Endodermal cell (in vitro differentiated cells): ENCODE measurements at regions not wholly inside any gene's neighbourhood (a gene's known extent, or its start where the extent isn't known, plus 50 kb on each side); places are given as distances from the start of the nearest gene placed in this dataset.

Source experiments
- DNase-seq: peaks from one replicate; pipeline ENCODE4 v3.0.0-alpha.2; 2017
- H3K27ac ChIP-seq: 2 replicates; pipeline ENCODE4 v1.5.1; 2013; ENCODE audit warnings: mild to moderate bottlenecking, low read depth, low read length, moderate library complexity
- H3K27me3 ChIP-seq: 2 replicates; pipeline ENCODE4 v1.6.1; 2013; ENCODE audit warnings: mild to moderate bottlenecking, low read length, moderate library complexity; ENCODE audit not compliant: insufficient read depth, control insufficient read depth, poor library complexity, severe bottlenecking
- H3K36me3 ChIP-seq: 2 replicates; pipeline ENCODE4 v1.7.0; 2013; ENCODE audit warnings: mild to moderate bottlenecking, low read length, moderate library complexity; ENCODE audit not compliant: control insufficient read depth, insufficient read depth
- H3K4me1 ChIP-seq: one replicate; pipeline ENCODE4 v1.7.0; 2013; ENCODE audit warnings: low read length; ENCODE audit not compliant: control insufficient read depth, insufficient read depth
- H3K4me3 ChIP-seq: 2 replicates; pipeline ENCODE4 v1.5.1; 2013; ENCODE audit warnings: mild to moderate bottlenecking, low read length, moderate library complexity
- H3K9ac ChIP-seq: 2 replicates; pipeline ENCODE4 v1.6.1; 2013; ENCODE audit warnings: mild to moderate bottlenecking, low read length, moderate library complexity; ENCODE audit not compliant: poor library complexity, severe bottlenecking; ENCODE audit errors: extremely low read depth
- H3K9me3 ChIP-seq: 2 replicates; pipeline ENCODE4 v1.6.1; 2013; ENCODE audit warnings: mild to moderate bottlenecking, low read length, moderate library complexity; ENCODE audit not compliant: control insufficient read depth
- H3K27ac Mint-ChIP-seq: 2 replicates; pipeline ENCODE4 v1.8.0; 2020; ENCODE audit warnings: mixed read lengths
- H3K27me3 Mint-ChIP-seq: 2 replicates; pipeline ENCODE4 v1.8.0; 2021; ENCODE audit warnings: mild to moderate bottlenecking, mixed read lengths; ENCODE audit not compliant: insufficient read depth
- H3K36me3 Mint-ChIP-seq: 2 replicates; pipeline ENCODE4 v1.8.0; 2020; ENCODE audit warnings: low read depth, mixed read lengths
- H3K4me1 Mint-ChIP-seq: 2 replicates; pipeline ENCODE4 v1.8.0; 2020; ENCODE audit warnings: mixed read lengths
- H3K4me3 Mint-ChIP-seq: 2 replicates; pipeline ENCODE4 v1.8.0; 2020; ENCODE audit warnings: mild to moderate bottlenecking, moderate library complexity, mixed read lengths
- H3K9me3 Mint-ChIP-seq: 2 replicates; pipeline ENCODE4 v1.8.0; 2020; ENCODE audit warnings: mild to moderate bottlenecking, mixed read lengths
- WGBS, 2 experiments: methylation state at CpG; one replicate each; pipeline versions ENCODE4 v1.1.5 to v1.1.7; 2013; ENCODE audit warnings: missing lambda C conversion rate in 2 of 2, mixed read lengths in 1 of 2; ENCODE audit not compliant: insufficient coverage in 1 of 2, insufficient read length in 1 of 2; 5-methylcytosine and 5-hydroxymethylcytosine counted together
- TF ChIP-seq, protein P1 (sequence below): fragments of 200-600 bp; sonication (generic); conservative IDR thresholded peaks from 2 replicates; pipeline ENCODE4 v1.5.0; 2021; ENCODE audit warnings: antibody characterized with exemption, mild to moderate bottlenecking

DNA sequence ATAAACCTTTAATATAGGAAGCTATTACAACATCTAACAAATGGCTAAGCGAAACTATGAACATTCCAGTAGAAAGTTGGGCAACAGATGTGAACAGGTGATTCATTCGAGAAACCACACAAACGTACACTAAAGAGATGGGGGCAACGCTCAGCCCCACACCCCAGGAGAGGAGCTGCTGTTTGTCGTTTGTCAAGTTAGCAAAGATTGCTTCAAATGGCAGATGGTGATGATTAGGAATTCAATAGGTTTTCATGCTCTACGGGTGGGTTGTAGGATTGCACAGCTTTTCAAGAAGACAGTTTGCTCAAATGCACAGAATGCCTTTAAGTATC is 154.7 kb upstream of the HDAC4 start:
- no peaks in the 10 kb centered on the region for H3K4me1 Mint-ChIP-seq
- H3K9me3 Mint-ChIP-seq, result no peaks in the 10 kb centered on the region
- Histone ChIP-seq H3K4me3 (no peak overlapping the region), H3K9me3 (no peaks in the 10 kb centered on the region), H3K36me3 (no peaks in the 10 kb centered on the region), H3K27ac (no peak overlapping the region), H3K4me1 (no peaks in the 10 kb centered on the region), H3K27me3 (no peaks in the 10 kb centered on the region), H3K9ac (no peak overlapping the region)
- TF ChIP-seq, protein P1, sequence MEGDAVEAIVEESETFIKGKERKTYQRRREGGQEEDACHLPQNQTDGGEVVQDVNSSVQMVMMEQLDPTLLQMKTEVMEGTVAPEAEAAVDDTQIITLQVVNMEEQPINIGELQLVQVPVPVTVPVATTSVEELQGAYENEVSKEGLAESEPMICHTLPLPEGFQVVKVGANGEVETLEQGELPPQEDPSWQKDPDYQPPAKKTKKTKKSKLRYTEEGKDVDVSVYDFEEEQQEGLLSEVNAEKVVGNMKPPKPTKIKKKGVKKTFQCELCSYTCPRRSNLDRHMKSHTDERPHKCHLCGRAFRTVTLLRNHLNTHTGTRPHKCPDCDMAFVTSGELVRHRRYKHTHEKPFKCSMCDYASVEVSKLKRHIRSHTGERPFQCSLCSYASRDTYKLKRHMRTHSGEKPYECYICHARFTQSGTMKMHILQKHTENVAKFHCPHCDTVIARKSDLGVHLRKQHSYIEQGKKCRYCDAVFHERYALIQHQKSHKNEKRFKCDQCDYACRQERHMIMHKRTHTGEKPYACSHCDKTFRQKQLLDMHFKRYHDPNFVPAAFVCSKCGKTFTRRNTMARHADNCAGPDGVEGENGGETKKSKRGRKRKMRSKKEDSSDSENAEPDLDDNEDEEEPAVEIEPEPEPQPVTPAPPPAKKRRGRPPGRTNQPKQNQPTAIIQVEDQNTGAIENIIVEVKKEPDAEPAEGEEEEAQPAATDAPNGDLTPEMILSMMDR, result no peak
- no peaks in the 10 kb centered on the region for H3K36me3 Mint-ChIP-seq
- 86 to 96% methylated on average over 6 of the region's 6 CpGs for WGBS, 2 experiments
- no peak for DNase-seq
- H3K27me3 Mint-ChIP-seq, result no peaks in the 10 kb centered on the region
- H3K4me3 Mint-ChIP-seq, result no peak overlapping the region
- no peak overlapping the region for H3K27ac Mint-ChIP-seq

DNA sequence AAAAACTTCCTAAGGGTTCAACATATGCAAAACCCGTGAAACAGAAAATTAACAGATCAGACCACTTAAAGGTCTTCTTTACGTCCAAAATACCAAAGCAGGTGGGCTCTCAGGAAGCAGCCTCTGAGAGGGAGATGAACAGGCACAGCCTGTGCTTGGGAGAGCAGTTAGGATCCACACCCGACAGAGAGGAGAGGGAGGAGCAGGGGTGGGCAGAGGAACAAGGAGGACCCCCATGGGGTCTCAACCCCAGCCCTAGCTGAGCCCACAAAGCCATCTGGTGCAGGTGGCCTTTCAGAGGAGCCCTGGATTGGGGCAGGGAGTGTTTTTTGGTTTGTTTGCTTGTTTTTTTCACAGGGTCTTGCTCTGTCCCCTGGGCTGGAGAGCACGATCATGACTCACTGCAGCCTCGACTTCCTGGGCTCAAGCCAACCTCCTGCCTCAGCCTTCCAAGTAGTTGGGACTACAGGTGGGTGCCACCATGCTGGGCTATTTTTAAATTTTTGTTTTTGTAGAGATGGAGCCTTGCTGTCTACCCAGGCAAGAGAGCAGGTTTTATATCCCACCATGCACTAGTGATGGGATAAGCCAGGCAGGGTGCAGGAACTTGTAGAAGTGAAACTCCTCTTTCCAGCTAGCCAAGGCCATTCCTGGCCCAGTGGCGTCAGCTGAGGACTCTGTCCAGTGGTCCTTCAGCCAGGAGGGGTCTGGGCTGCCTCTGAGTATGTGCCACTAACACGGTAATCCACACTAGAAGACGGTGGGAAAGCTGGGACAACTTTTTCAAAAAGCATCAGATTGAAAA is 154.1 kb upstream of the HDAC4 start:
- WGBS, 2 experiments, result 85 to 100% methylated on average over 5 to 8 of the region's 8 CpGs
- H3K4me3 Mint-ChIP-seq, result no peak overlapping the region
- DNase-seq, result no peak
- Histone ChIP-seq H3K4me1 (no peaks in the 10 kb centered on the region), H3K27me3 (no peaks in the 10 kb centered on the region), H3K9me3 (no peaks in the 10 kb centered on the region), H3K27ac (no peak overlapping the region), H3K9ac (no peak overlapping the region), H3K36me3 (no peaks in the 10 kb centered on the region), H3K4me3 (no peak overlapping the region)
- H3K4me1 Mint-ChIP-seq, result no peaks in the 10 kb centered on the region
- no peaks in the 10 kb centered on the region for H3K36me3 Mint-ChIP-seq
- TF ChIP-seq, protein P1, result no peak
- no peaks in the 10 kb centered on the region for H3K9me3 Mint-ChIP-seq
- H3K27ac Mint-ChIP-seq, result no peak overlapping the region
- no peaks in the 10 kb centered on the region for H3K27me3 Mint-ChIP-seq

DNA sequence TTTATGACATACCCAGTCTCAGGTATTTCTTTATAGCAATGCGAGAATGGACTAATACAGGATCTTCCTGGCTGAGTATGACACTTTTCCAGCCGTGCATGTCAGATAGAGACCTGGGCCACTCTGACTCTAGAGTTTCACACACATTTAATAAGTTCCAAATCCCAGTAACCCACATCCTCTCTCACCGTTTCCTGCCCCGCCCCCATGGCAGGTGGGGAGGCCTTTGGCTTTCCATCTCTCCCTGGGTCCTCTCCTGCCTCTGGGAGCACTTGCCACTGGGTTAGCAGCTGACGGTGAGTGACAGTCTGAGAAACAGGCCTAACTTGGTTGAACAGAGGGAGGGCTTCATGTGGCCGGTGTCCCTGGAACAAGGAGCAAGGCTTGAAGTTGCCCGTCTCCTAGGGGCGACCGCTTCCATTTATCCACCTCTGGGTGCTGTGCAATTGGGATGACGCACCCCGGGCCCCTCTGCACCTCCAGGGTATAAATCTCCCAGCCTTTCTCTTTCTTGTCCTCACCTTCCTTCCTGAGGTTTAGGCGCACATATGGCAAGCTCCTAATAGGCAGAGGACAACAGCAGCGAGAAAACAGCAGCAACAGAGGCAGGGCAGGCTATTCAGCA is 152.7 kb upstream of the HDAC4 start:
- H3K27ac ChIP-seq, result no peak overlapping the region
- Mint-ChIP-seq H3K4me3 (no peak overlapping the region), H3K27ac (no peak overlapping the region), H3K27me3 (no peaks in the 10 kb centered on the region), H3K4me1 (no peaks in the 10 kb centered on the region), H3K36me3 (no peaks in the 10 kb centered on the region), H3K9me3 (no peaks in the 10 kb centered on the region)
- H3K9ac ChIP-seq, result no peak overlapping the region
- 89 to 96% methylated on average over 7 to 13 of the region's 13 CpGs for WGBS, 2 experiments
- no peak for DNase-seq
- H3K36me3 ChIP-seq, result no peaks in the 10 kb centered on the region
- no peaks in the 10 kb centered on the region for H3K27me3 ChIP-seq
- no peaks in the 10 kb centered on the region for H3K4me1 ChIP-seq
- no peaks in the 10 kb centered on the region for H3K9me3 ChIP-seq
- TF ChIP-seq, protein P1, result no peak
- no peak overlapping the region for H3K4me3 ChIP-seq
